ENCODE measurements at regions not wholly inside any gene's neighbourhood (a gene's known extent, or its start where the extent isn't known, plus 50 kb on each side); places are given as distances from the start of the nearest gene placed in this dataset.
"Not testable (repeated sequence)": the region's sequence is repeated elsewhere in the genome, so short reads cannot be mapped to it uniquely, and the experiment has no call there.

GRCh38 chr3:147471741-147472140 is 62.6 kb downstream of the ZIC1 start:
- no peak for DNase-seq

DNA sequence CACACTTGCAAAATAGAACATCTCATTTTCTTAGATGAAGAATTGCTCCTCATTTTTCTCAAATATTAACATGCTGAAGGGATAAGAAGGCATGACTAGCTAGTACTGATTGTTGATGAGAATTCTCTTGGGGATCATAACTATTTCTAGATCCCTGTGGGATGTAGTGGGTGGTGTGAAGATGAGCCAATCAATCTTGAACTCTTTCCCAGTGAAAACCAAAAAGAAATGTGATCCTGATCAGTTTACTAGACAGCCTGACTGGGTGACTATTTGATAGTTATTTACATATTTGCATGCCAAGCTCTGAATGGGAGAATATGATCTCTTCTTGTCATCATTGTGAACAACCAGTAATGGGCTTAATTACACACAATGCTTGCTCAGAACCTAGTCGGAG is 63.7 kb downstream of the ZIC1 start:
- DNase-seq = no peak

DNA sequence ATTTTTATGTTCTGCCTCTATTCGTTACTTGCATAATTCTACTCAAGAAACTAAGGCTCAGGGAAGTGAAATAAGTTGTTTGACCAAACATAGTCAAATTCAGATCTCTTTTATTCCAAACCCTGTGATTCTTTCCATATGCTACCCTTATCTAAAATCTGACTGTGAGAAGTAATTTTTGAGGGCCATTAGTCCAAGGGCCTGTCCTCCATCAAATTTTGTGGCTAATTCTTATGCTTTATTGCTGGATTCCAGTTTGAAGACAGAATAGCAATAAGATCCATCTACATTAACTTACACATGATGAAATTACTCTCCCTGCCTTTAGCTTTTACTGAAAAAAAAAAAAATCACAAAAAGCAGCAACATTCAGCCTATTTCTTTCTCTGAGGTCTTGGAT is 74.0 kb downstream of the ZIC1 start:
- no peak for DNase-seq

DNA sequence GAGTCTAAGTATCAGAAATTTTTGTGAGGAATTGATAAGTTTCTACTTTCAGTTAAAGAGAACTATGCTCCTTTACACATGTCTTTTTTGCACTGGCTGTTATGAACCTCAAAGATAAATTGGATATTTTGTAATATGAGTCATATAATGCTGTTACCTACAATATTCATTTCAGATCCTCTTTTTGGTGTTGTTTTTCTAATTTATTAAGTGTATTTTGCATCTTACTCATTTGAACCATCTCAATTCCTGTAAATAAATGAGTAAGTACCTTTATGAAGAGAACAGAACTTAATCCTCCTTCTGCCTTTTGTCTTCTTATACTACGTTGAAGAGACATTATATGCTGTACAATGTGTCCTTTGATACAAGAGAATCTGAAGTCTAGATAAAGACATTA is 74.4 kb downstream of the ZIC1 start:
- DNase-seq = no peak

GRCh38 chr3:147493065-147493464 is 83.9 kb downstream of the ZIC1 start:
- no peak for DNase-seq

- DNase-seq = no peak
Measured at GRCh38 chr3:147493666-147494065, 84.5 kb downstream of the ZIC1 start.

- DNase-seq = no peak
Measured at GRCh38 chr3:147497286-147497685, 88.1 kb downstream of the ZIC1 start.

GRCh38 chr3:147507638-147508286 is 98.6 kb downstream of the ZIC1 start:
- DNase-seq = no peak

DNA sequence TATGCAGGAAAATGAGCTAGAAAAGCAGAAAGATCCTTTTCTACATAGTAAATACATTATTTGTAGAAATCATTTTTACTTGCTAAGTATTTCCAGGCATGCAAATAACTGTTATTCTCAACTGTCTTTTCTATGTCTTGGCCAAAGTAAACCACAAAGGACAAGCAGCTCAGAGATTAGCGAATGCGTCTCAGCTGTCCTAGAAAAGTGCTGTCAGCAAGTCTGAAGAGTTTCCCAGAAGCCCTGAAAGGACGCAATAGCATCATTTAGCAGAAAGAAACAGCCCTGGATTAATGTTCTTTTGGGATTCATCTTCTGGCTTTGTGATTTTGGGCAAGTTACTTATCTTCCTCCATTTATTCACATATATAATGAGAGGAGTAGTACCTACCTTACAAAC is 100.3 kb downstream of the ZIC1 start:
- no peak for DNase-seq

DNA sequence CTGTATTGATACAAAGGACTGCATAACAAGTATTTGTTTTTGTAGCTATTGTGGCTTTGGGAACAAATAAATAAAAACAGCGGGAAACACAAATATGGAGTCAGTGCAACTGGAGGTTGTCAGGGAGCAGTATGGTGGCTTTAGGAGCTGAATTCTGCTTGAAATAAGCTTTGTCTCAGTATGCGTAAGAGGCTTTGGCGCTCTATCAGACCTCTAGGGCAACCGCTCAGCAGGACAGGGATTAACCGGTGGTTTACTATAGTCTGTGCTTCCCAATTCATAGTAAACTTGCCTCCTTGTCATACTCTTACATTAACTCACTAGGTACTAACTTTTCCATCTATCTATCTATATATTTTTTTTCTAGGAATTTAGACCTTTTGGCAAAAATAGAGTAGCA is 104.6 kb downstream of the ZIC1 start:
- DNase-seq = no peak

- DNase-seq = no peak
Measured at GRCh38 chr3:147514366-147515160, 105.4 kb downstream of the ZIC1 start.

- DNase-seq = no peak
Measured at GRCh38 chr3:147518465-147518864, 109.3 kb downstream of the ZIC1 start.

GRCh38 chr3:147521646-147522045 is 112.5 kb downstream of the ZIC1 start:
- DNase-seq = no peak

- not testable (repeated sequence) for DNase-seq
Measured at GRCh38 chr3:147522780-147523179, 113.6 kb downstream of the ZIC1 start.

- DNase-seq = no peak
Measured at GRCh38 chr3:147529551-147529950, 120.4 kb downstream of the ZIC1 start.

GRCh38 chr3:147538034-147538433 is 128.9 kb downstream of the ZIC1 start:
- DNase-seq = no peak

DNA sequence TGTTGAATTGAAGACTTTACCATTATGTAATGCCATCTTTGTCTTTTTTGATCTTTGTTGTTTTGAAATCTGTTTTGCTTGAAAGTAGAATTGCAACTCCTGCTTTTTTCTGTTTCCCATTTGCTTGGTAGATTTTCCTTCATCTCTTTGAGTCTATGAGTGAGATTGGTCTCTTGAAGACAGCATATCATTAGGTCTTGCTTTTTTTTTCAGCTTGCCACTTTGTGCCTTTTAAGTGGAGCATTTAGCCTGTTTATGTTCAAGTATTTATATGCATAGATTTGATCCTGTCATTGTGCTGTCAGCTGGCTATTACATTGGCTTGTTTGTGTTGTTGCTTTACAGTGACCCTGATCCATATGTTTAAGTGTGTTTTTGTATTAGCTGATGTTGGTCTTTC is 131.8 kb downstream of the ZIC1 start:
- DNase-seq = no peak

- no peak for DNase-seq
Measured at GRCh38 chr3:147544290-147544689, 135.1 kb downstream of the ZIC1 start.

DNA sequence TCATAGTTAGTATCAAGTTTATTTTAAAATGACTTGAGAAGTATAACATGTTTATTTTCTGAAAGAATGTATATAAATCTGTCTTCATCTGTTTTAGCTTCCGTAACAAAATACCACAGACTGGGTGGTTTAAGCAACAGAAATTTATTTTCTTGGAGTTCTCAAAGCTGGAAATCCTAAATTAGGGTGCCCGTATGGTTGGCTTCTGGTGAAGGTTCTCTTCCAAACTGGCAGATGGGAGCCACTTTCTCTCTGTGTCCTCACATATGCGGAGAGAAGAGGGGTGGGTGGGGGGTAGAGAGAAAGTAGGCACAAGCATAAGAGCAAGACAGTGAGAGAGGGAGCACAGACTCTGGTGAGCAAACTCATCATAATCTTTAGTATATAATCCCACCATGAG is 142.3 kb downstream of the ZIC1 start:
- no peak for DNase-seq

DNA sequence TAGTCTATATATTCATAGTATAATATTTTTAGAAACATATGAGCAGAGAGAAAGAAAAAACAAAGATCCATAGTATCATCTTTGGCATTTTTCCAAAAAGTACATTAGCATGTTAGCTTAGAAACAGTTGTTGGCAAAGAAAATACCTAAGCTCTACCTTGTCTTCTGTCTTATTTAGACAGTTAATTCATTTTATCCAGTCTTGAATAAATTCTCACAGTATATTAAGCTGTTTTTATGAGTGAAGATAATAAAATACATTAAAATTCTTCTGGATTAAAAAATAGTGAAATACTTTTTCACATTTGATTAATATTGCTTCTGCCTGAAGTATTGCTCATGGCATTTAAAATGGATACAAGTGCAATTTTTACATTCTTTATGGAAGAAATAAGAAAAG is 145.2 kb downstream of the ZIC1 start:
- no peak for DNase-seq

- no peak for DNase-seq
Measured at GRCh38 chr3:147572970-147573340, 163.8 kb downstream of the ZIC1 start.

GRCh38 chr3:147574621-147575020 is 165.5 kb downstream of the ZIC1 start:
- DNase-seq = no peak

- no peak for DNase-seq
Measured at GRCh38 chr3:147575391-147575790, 166.2 kb downstream of the ZIC1 start.

GRCh38 chr3:147582642-147583041 is 173.5 kb downstream of the ZIC1 start:
- DNase-seq = no peak

- DNase-seq = no peak
Measured at GRCh38 chr3:147589016-147589415, 179.9 kb downstream of the ZIC1 start.
